NCI-H2107 treated with DMSO at 0.1 percent for 48 hours (cell line): ENCODE measurements at regions not wholly inside any gene's neighbourhood (a gene's known extent, or its start where the extent isn't known, plus 50 kb on each side); places are given as distances from the start of the nearest gene placed in this dataset.
"Not testable (repeated sequence)": the region's sequence is repeated elsewhere in the genome, so short reads cannot be mapped to it uniquely, and the experiment has no call there.

ENCODE experiments used
- DNase-seq: peaks from one replicate; lab custom pipeline; 2025; ENCODE audit not compliant: unreplicated experiment; lab: John Stamatoyannopoulos, UW

- DNase-seq = no peak
These were observed 417.7 kb downstream of the ZWINT start for GRCh38 chr10:55943403-55943802.

- DNase-seq = no peak
These were observed 431.8 kb downstream of the ZWINT start for GRCh38 chr10:55929291-55929690.

GRCh38 chr10:55899472-55900147 lies 461.4 kb downstream of the ZWINT start:
- DNase-seq = not testable (repeated sequence)

GRCh38 chr10:55897490-55897921 lies 463.6 kb downstream of the ZWINT start:
- no peak for DNase-seq

- no peak for DNase-seq
These were observed 468.8 kb downstream of the ZWINT start for GRCh38 chr10:55892276-55892675.

GRCh38 chr10:55881588-55881987 lies 479.5 kb downstream of the ZWINT start:
- DNase-seq = no peak

- no peak for DNase-seq
These were observed 487.6 kb downstream of the ZWINT start for GRCh38 chr10:55873485-55873884.

GRCh38 chr10:55870186-55870585 lies 490.9 kb downstream of the ZWINT start:
- DNase-seq = no peak

- DNase-seq = no peak
These were observed 493.2 kb downstream of the ZWINT start for GRCh38 chr10:55867848-55868247.

GRCh38 chr10:55858730-55859129 lies 502.3 kb downstream of the ZWINT start:
- no peak for DNase-seq

GRCh38 chr10:55852900-55853299 lies 508.2 kb downstream of the ZWINT start:
- no peak for DNase-seq

GRCh38 chr10:55837273-55837672 lies 523.8 kb downstream of the ZWINT start:
- DNase-seq = no peak

- DNase-seq = no peak
These were observed 539.0 kb downstream of the ZWINT start for GRCh38 chr10:55822096-55822495.

GRCh38 chr10:55820478-55820877 lies 540.6 kb downstream of the ZWINT start:
- no peak for DNase-seq

GRCh38 chr10:55820071-55820470 lies 541.0 kb downstream of the ZWINT start:
- no peak for DNase-seq

- no peak for DNase-seq
These were observed 547.4 kb downstream of the ZWINT start for GRCh38 chr10:55813451-55814170.

- no peak for DNase-seq
These were observed 558.0 kb downstream of the ZWINT start for GRCh38 chr10:55803055-55803454.

GRCh38 chr10:55801353-55801661 lies 559.8 kb downstream of the ZWINT start:
- no peak for DNase-seq

- no peak for DNase-seq
These were observed 560.3 kb downstream of the ZWINT start for GRCh38 chr10:55800602-55801352.

GRCh38 chr10:55793024-55793423 lies 568.0 kb downstream of the ZWINT start:
- DNase-seq = no peak

GRCh38 chr10:55790276-55790675 lies 570.8 kb downstream of the ZWINT start:
- not testable (repeated sequence) for DNase-seq

GRCh38 chr10:55786461-55787050 lies 574.5 kb downstream of the ZWINT start:
- DNase-seq = no peak
